ENCODE measurements at regions not wholly inside any gene's neighbourhood (a gene's known extent, or its start where the extent isn't known, plus 50 kb on each side); places are given as distances from the start of the nearest gene placed in this dataset.
"Not testable (repeated sequence)": the region's sequence is repeated elsewhere in the genome, so short reads cannot be mapped to it uniquely, and the experiment has no call there.

GRCh38 chr20:39983183-39983582 is 705.9 kb downstream of the MAFB start:
- DNase-seq (ENCODE audit: low spot score): no peak

DNA sequence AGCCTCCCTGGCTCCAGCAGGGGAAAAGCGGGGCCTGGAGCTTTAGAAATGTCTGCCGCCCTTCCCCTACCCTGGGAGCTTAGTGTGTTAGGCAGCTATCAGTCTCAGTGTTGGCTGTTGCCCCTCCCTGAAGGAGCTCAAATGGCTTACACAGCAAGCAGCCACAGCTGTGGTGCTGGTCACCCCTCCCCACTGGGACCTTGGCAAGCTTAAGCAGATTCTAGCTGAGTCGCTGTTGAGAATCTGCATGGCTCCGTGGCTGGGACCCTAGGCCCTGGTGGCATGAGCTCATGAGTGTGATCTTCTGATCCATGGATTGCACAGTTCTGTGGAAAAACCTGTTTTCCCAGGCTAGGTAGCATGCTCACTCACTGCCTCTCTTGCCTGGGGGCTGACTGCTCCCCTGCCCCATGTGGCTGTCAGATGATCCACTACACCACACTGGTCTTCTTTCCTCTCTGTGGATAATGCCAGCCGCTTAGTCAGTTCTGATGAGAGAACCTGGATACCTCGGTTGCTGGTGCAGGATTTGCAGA is 714.0 kb downstream of the MAFB start:
- DNase-seq (ENCODE audit: low spot score): no peak

DNA sequence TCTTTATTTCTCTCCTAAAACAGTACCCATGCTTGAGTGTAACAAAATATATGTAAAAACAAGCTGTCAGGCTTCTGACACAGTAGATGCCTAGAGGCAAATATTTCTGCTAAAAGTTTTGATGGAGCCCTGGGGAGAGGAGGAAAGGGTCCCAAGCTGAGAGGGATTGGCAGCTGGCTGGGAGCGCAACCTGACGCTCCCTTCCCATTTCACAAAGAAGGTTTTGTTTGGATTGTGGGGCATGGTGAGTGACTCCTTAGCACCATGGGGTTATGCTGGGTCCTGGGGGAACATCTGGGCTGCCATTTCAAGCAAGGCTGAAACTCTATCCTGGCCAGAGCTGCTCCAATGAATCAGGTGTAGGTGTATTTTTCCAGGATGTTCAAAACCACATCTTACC is 720.5 kb downstream of the MAFB start:
- no peak for DNase-seq (ENCODE audit: low spot score)

DNA sequence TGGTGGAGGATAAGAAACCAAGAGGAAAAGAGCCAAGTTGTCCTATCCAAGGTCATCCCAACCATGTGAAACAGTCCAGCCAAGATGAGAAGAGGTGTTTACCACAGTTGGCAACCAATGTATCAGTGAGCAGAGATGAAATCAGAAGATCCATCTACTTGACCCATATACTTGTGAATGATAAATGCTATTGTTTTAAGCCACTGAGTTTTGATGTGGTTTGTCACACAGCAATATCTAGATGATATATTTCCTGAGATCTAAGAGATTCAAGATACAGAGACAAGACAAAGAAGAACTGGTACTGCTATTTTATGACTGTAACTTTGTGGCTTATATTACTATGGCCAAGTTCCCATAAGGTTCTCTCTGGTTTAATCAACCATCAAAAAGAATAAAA is 721.2 kb downstream of the MAFB start:
- DNase-seq (ENCODE audit: low spot score): no peak

- DNase-seq (ENCODE audit: low spot score): no peak
Measured at GRCh38 chr20:39961637-39962244, 727.3 kb downstream of the MAFB start.

DNA sequence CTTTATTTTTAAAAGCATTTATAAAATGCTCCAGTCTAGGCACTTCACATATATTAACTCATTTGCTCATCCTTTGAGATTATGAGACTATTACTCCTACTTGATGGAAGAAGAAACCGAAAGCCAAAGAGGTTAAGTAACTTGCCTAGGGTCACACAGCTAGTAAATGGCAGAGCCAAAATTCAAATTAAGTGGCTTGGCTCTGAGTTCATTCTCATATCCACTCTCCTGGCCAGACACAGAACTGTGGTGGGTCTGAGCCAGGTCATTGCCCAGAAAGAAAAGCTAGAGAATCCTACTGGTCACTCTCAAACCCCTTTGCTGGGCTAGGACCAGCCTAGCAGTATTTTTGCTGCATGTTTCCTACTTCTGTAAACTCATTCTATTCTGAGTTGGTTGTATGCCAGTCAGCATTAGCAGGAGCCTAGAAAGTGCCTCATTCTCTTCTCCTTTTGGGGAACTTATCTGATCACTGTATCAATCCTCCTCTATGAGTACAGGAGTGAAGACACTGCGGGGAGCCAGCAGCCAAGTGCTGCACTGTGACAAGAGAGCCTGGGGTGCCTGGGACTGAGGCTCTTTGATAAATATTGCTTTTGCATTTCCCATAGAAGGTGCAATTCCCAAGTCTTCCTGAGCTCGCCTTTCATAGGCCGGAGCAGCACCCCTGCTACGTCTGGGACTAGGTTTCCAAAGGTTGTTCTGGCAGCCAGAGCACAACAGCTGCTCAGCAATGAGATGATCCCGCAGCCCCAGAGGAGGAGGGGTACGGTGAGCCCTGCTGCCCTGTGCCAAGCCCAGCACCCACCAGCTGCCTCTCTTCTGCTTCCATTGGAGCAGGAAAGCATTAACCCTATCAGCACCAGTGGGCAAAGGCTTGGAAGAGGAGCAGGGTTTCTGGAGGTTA is 728.3 kb downstream of the MAFB start:
- no peak for DNase-seq (ENCODE audit: low spot score)

- DNase-seq (ENCODE audit: low spot score): not testable (repeated sequence)
Measured at GRCh38 chr20:39957911-39958310, 731.1 kb downstream of the MAFB start.

- DNase-seq (ENCODE audit: low spot score): no peak
Measured at GRCh38 chr20:39954621-39955020, 734.4 kb downstream of the MAFB start.

- no peak for DNase-seq (ENCODE audit: low spot score)
Measured at GRCh38 chr20:39946931-39947330, 742.1 kb downstream of the MAFB start.

DNA sequence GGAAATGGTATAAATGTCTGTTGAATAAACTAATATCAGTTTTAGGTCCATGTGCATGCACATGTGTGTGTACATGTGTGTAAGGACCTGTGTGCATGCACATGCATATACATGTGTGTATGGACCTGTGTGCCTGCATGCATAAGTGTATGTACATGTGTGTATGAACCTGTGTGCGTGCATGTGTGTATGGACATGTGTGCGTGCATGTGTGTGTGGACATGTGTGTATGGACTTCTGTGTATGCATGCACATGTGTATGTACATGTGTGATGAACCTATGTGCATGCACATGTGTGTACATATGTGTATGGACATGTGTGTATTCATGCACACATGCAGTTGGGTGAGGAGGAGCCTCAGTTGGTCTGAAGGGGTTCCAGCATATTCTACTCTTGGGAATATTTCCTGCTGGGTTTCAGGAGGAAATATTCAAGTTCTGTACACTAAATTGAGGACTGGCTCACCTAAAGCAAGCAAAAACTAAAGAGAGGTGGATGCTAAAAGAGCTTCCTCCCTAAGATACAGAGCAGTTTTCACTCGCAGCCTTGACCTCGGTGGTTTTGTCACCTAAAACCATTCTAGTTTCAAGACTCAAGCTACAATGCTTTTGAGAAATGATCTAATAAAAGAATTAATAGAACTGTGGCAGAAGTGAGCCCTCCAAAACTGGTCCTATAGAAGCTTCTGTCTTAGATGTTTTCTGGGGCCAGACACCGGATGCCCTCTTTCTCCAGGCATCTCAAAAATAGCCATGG is 742.8 kb downstream of the MAFB start:
- no peak for DNase-seq (ENCODE audit: low spot score)

GRCh38 chr20:39944861-39945260 is 744.2 kb downstream of the MAFB start:
- no peak for DNase-seq (ENCODE audit: low spot score)

DNA sequence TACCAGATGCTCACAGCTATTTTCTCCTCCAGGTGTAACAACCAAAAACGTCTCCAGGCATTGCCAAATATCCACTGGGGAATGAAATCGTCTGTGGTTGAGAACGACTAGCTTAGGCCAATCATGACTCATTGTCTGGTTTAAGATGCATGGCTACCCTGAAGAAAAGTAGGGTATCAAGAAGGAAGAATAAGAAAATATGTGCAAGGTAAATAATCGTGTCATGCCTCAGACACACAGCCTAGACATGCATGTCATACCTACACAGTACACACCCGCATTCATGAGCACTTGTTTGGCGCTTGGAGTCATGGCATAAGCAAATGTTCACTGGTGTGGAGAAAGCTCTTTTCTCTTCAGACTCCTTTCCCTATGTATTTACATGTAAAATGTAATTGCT is 745.7 kb downstream of the MAFB start:
- no peak for DNase-seq (ENCODE audit: low spot score)

GRCh38 chr20:39941245-39941644 is 747.8 kb downstream of the MAFB start:
- DNase-seq (ENCODE audit: low spot score): no peak

DNA sequence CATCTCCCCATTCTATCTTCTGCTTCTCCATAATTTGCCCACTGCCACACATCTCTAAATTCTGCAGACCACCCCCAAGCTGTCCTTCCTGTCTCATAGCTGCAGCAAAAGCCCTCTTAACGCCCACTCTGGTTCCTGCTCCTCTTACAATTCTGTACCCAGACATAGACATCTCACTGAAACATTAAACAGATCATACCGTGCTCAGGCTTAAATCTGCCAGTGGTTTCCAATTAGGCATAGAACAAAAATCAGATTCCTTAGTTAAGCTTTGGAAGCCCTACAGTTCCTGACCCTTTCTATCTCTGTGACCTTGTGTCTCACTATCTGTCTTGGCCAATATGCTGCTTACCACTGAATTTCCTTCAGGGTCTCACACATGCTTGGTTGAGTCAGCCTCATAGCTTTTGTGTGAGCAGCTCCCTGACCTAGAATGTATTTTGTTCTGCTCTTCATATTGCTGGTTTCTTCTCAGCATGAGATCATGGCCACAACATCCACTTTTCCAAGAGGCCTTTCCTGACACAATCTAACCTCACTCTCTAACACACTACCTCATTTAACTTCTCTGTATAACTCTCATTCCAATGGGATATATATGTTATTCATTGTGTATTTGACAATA is 749.7 kb downstream of the MAFB start:
- no peak for DNase-seq (ENCODE audit: low spot score)

- no peak for DNase-seq (ENCODE audit: low spot score)
Measured at GRCh38 chr20:39936401-39936800, 752.6 kb downstream of the MAFB start.

- DNase-seq (ENCODE audit: low spot score): no peak
Measured at GRCh38 chr20:39935901-39936300, 753.1 kb downstream of the MAFB start.

GRCh38 chr20:39916236-39916765 is 772.7 kb downstream of the MAFB start:
- DNase-seq (ENCODE audit: low spot score): no peak

- DNase-seq (ENCODE audit: low spot score): no peak
Measured at GRCh38 chr20:39913274-39913673, 775.8 kb downstream of the MAFB start.

- DNase-seq (ENCODE audit: low spot score): no peak
Measured at GRCh38 chr20:39911497-39911896, 777.5 kb downstream of the MAFB start.

DNA sequence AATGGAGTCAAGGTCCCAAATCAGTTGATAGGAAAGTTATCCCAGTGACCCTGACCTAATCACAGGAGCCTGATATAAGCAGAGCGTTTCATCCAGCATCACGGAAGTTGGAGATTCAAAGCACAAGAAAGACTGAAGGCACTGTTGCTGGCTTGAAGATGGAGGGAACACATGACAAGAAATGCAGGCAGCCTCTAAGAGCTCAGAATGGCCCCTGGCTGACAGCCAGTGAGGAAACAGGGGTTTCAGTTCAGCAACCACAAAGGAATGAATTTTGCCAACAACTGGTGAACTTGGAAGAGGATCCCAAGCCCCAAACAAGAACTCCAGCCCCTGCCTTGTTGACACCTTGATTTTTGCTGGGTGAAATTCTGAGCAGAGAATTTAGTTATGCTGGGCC is 778.5 kb downstream of the MAFB start:
- DNase-seq (ENCODE audit: low spot score): no peak

DNA sequence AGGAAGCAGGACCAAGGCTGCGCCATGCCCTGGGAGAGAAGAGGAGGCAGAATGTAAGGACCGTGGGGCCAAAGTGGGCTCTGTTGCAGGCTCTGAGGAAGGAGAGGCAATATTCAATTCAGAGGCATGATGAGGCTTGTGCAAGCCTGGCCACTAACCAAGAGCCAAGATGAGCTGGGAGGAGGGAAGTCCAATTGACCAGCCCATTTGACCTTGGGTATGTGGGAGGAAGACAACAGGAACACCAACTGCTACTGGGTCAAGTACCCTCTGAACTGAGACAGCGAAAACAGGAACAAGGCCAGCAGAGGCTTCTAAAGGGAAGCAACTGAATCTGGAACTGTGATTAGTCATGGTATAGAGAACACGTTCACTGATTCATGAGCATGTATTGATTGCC is 779.6 kb downstream of the MAFB start:
- no peak for DNase-seq (ENCODE audit: low spot score)

All from HuH-7 (cell line).